H9 (cell line): ENCODE measurements at regions not wholly inside any gene's neighbourhood (a gene's known extent, or its start where the extent isn't known, plus 50 kb on each side); places are given as distances from the start of the nearest gene placed in this dataset.

ENCODE experiments used
- DNase-seq: peaks from one replicate; pipeline ENCODE4 v3.0.0-alpha.2; 2017
- H2AFZ ChIP-seq: one replicate; pipeline ENCODE4 v1.6.1; 2013; ENCODE audit warnings: mild to moderate bottlenecking, low read length, control low read depth, moderate library complexity
- H2AK5ac ChIP-seq: 2 replicates; pipeline ENCODE4 v1.6.1; 2013; ENCODE audit warnings: low read length, control low read depth, mixed read lengths; ENCODE audit not compliant: insufficient read length
- H2BK120ac ChIP-seq: one replicate; pipeline ENCODE4 v1.6.1; 2013; ENCODE audit warnings: low read depth, mild to moderate bottlenecking, low read length, control low read depth, inconsistent platforms; ENCODE audit not compliant: poor library complexity, severe bottlenecking
- H2BK12ac ChIP-seq: 2 replicates; pipeline ENCODE4 v1.6.1; 2013; ENCODE audit warnings: low read length, control low read depth, mixed read lengths, low read depth; ENCODE audit not compliant: insufficient read length
- H2BK15ac ChIP-seq: 2 replicates; pipeline ENCODE4 v1.6.1; 2013; ENCODE audit warnings: low read depth, low read length, control low read depth
- H2BK20ac ChIP-seq: one replicate; pipeline ENCODE4 v1.6.1; 2013; ENCODE audit warnings: low read depth, mild to moderate bottlenecking, low read length, control low read depth, inconsistent platforms; ENCODE audit not compliant: poor library complexity, severe bottlenecking
- H2BK5ac ChIP-seq: 2 replicates; pipeline ENCODE4 v1.6.1; 2013; ENCODE audit warnings: low read length, control low read depth, mixed read lengths; ENCODE audit not compliant: insufficient read length
- H3K14ac ChIP-seq: 2 replicates; pipeline ENCODE4 v1.6.1; 2013; ENCODE audit warnings: low read length, control low read depth; ENCODE audit not compliant: insufficient read depth
- H3K18ac ChIP-seq: 2 replicates; pipeline ENCODE4 v1.6.1; 2013; ENCODE audit warnings: low read depth, mild to moderate bottlenecking, mixed read lengths, low read length, control low read depth; ENCODE audit not compliant: insufficient read length
- H3K23ac ChIP-seq: 2 replicates; pipeline ENCODE4 v1.6.1; 2013; ENCODE audit warnings: low read length, control low read depth, mixed read lengths, low read depth; ENCODE audit not compliant: insufficient read length
- H3K23me2 ChIP-seq: 2 replicates; pipeline ENCODE4 v1.6.1; 2013; ENCODE audit warnings: low read depth, mild to moderate bottlenecking, mixed read lengths, low read length, control low read depth; ENCODE audit not compliant: insufficient read length, poor library complexity, severe bottlenecking
- H3K27ac ChIP-seq: 2 replicates; pipeline ENCODE4 v1.5.1; 2013; ENCODE audit warnings: low read length, control low read depth, mixed read lengths, low read depth; ENCODE audit not compliant: insufficient read length
- H3K27me3 ChIP-seq: 2 replicates; pipeline ENCODE4 v1.6.1; 2013; ENCODE audit warnings: low read length, control low read depth, inconsistent platforms; ENCODE audit not compliant: insufficient read depth
- H3K4ac ChIP-seq: 2 replicates; pipeline ENCODE4 v1.6.1; 2013; ENCODE audit warnings: low read depth, mild to moderate bottlenecking, control low read depth, inconsistent platforms, low read length, moderate library complexity
- H3K4me1 ChIP-seq: 2 replicates; pipeline ENCODE4 v1.6.1; 2013; ENCODE audit warnings: low read length, control low read depth, inconsistent platforms; ENCODE audit not compliant: insufficient read depth
- H3K4me2 ChIP-seq: 2 replicates; pipeline ENCODE4 v1.6.1; 2013; ENCODE audit warnings: low read length, control low read depth, mixed read lengths; ENCODE audit not compliant: insufficient read length, insufficient read depth
- H3K56ac ChIP-seq: 2 replicates; pipeline ENCODE4 v1.6.1; 2013; ENCODE audit warnings: low read depth, mild to moderate bottlenecking, mixed read lengths, low read length, control low read depth; ENCODE audit not compliant: insufficient read length
- H3K79me1 ChIP-seq: 2 replicates; pipeline ENCODE4 v1.6.1; 2013; ENCODE audit warnings: low read depth, mild to moderate bottlenecking, moderate library complexity, low read length, control low read depth, inconsistent platforms; ENCODE audit not compliant: insufficient read depth, poor library complexity, severe bottlenecking
- H3K79me2 ChIP-seq: 2 replicates; pipeline ENCODE4 v1.6.1; 2013; ENCODE audit warnings: low read length, control low read depth, inconsistent platforms; ENCODE audit not compliant: insufficient read depth
- H3K9ac ChIP-seq: 2 replicates; pipeline ENCODE4 v1.6.1; 2013; ENCODE audit warnings: low read length, control low read depth, mixed read lengths; ENCODE audit not compliant: insufficient read length; ENCODE audit errors: extremely low read depth
- H3K9me3 ChIP-seq: one replicate; pipeline ENCODE4 v1.6.1; 2013; ENCODE audit warnings: low read depth, low read length, inconsistent platforms; ENCODE audit not compliant: control insufficient read depth
- H3T11ph ChIP-seq: one replicate; pipeline ENCODE4 v1.6.1; 2013; ENCODE audit warnings: mild to moderate bottlenecking, low read length, control low read depth, inconsistent platforms
- H4K20me1 ChIP-seq: one replicate; pipeline ENCODE4 v1.6.1; 2013; ENCODE audit not compliant: control insufficient read depth, insufficient read length, insufficient read depth
- H4K5ac ChIP-seq: 2 replicates; pipeline ENCODE4 v1.6.1; 2013; ENCODE audit warnings: low read depth, mild to moderate bottlenecking, mixed read lengths, low read length, control low read depth; ENCODE audit not compliant: insufficient read length
- H4K8ac ChIP-seq: replicated peaks from 2 replicates; pipeline ENCODE4 v1.6.1; 2013; ENCODE audit warnings: low read length, control low read depth, mixed read lengths, low read depth; ENCODE audit not compliant: insufficient read length
- H4K91ac ChIP-seq: 2 replicates; pipeline ENCODE4 v1.6.1; 2013; ENCODE audit warnings: low read depth, mild to moderate bottlenecking, moderate library complexity, mixed read lengths, low read length, control low read depth; ENCODE audit not compliant: insufficient read length
- H3K27ac Mint-ChIP-seq, 3 experiments: 2 replicates in 2 of 3; 3 replicates in 1 of 3; pipeline ENCODE4 v1.8.0; 2020 to 2021; ENCODE audit warnings: mixed read lengths in 3 of 3, mild to moderate bottlenecking in 1 of 3, moderate library complexity in 1 of 3
- H3K27me3 Mint-ChIP-seq: 2 replicates; pipeline ENCODE4 v1.8.0; 2021; ENCODE audit warnings: low read depth, mild to moderate bottlenecking, moderate library complexity, mixed read lengths
- H3K36me3 Mint-ChIP-seq, 3 experiments: 2 replicates in 2 of 3; 3 replicates in 1 of 3; pipeline ENCODE4 v1.8.0; 2020 to 2021; ENCODE audit warnings: low read depth in 3 of 3, mixed read lengths in 3 of 3; ENCODE audit not compliant: insufficient read depth in 1 of 3
- H3K4me1 Mint-ChIP-seq, 2 experiments: 2 replicates each; pipeline ENCODE4 v1.8.0; 2020; ENCODE audit warnings: mixed read lengths in 2 of 2
- H3K4me3 Mint-ChIP-seq, 2 experiments: 2 replicates in 1 of 2; 3 replicates in 1 of 2; pipeline ENCODE4 v1.8.0; 2020 to 2021; ENCODE audit warnings: mild to moderate bottlenecking in 2 of 2, mixed read lengths in 2 of 2, moderate library complexity in 1 of 2
- H3K9me3 Mint-ChIP-seq, 2 experiments: 2 replicates in 1 of 2; 3 replicates in 1 of 2; pipeline ENCODE4 v1.8.0; 2020; ENCODE audit warnings: mild to moderate bottlenecking in 2 of 2, mixed read lengths in 2 of 2, moderate library complexity in 1 of 2
- CTCF ChIP-seq: fragments of 200-600 bp; sonication (generic); conservative IDR thresholded peaks from 3 replicates; pipeline ENCODE4 v1.8.0; 2021; ENCODE audit warnings: antibody characterized with exemption, mild to moderate bottlenecking
- WGBS: extraction: QIAGEN DNeasy Blood & Tissue Kit; methylation state at CpG from one replicate; pipeline ENCODE4 v1.1.7; 2013; ENCODE audit warnings: missing lambda C conversion rate, low lambda C conversion rate, mixed read lengths; ENCODE audit not compliant: insufficient read length; ENCODE audit errors: extremely low coverage; 5-methylcytosine and 5-hydroxymethylcytosine counted together

GRCh38 chr10:78148216-78148960 lies 114.7 kb downstream of the RPS24 start:
- Histone ChIP-seq H2BK5ac (no peak overlapping the region), H3K23ac (no peak overlapping the region), H3K4me2 (no peak overlapping the region), H3K27me3 (no peaks in the 10 kb centered on the region), H3K27ac (no peak overlapping the region), H3K9ac (no peak overlapping the region), H3K18ac (no peak overlapping the region), H2AK5ac (no peak overlapping the region), H3K4me1 (no peaks in the 10 kb centered on the region), H2AFZ (no peak overlapping the region), H4K20me1 (no peaks in the 10 kb centered on the region), H3K4ac (no peak overlapping the region), H2BK15ac (no peak overlapping the region), H4K8ac (no peak overlapping the region), H2BK20ac (no peak overlapping the region), H3K14ac (no peak overlapping the region), H4K91ac (no peak overlapping the region), H2BK120ac (no peak overlapping the region), H3K56ac (no peak overlapping the region), H3K79me1 (no peaks in the 10 kb centered on the region), H4K5ac (no peak overlapping the region), H2BK12ac (no peak overlapping the region), H3K79me2 (no peaks in the 10 kb centered on the region), H3K23me2 (no peaks in the 10 kb centered on the region), H3T11ph (no peak overlapping the region), H3K9me3 (no peaks in the 10 kb centered on the region)
- no peaks in the 10 kb centered on the region; a peak in 1 of 4 replicates for H3K4me1 Mint-ChIP-seq
- no peak for TF ChIP-seq CTCF
- no CpG with 5 or more reads among the region's 7 CpGs for WGBS
- no peaks in the 10 kb centered on the region; a peak in 1 of 5 replicates for H3K9me3 Mint-ChIP-seq
- peaks cover 8% of the 10 kb centered on the region for H3K27me3 Mint-ChIP-seq
- no peak overlapping the region for H3K27ac Mint-ChIP-seq
- DNase-seq = no peak
- no peaks in the 10 kb centered on the region; a peak in 2 of 7 replicates for H3K36me3 Mint-ChIP-seq
- no peak overlapping the region for H3K4me3 Mint-ChIP-seq
